ENCODE measurements at regions not wholly inside any gene's neighbourhood (a gene's known extent, or its start where the extent isn't known, plus 50 kb on each side); places are given as distances from the start of the nearest gene placed in this dataset.

GRCh38 chrX:124524852-124525251 lies 178.5 kb downstream of the SH2D1A start:
- DNase-seq (ENCODE audit: low read depth in 2 of 2): no peak

GRCh38 chrX:124529786-124530185 lies 183.4 kb downstream of the SH2D1A start:
- DNase-seq (ENCODE audit: low read depth in 2 of 2): no peak

- DNase-seq (ENCODE audit: low read depth in 2 of 2): no peak
These were observed 184.4 kb downstream of the SH2D1A start for GRCh38 chrX:124530803-124531202.

- DNase-seq (ENCODE audit: low read depth in 2 of 2): no peak
These were observed 188.2 kb downstream of the SH2D1A start for GRCh38 chrX:124534536-124534935.

GRCh38 chrX:124540474-124540873 lies 194.1 kb downstream of the SH2D1A start:
- DNase-seq (ENCODE audit: low read depth in 2 of 2): no peak

GRCh38 chrX:124548571-124548970 lies 202.2 kb downstream of the SH2D1A start:
- DNase-seq (ENCODE audit: low read depth in 2 of 2): no peak

- DNase-seq (ENCODE audit: low read depth in 2 of 2): no peak
These were observed 208.8 kb downstream of the SH2D1A start for GRCh38 chrX:124555036-124555595.

DNA sequence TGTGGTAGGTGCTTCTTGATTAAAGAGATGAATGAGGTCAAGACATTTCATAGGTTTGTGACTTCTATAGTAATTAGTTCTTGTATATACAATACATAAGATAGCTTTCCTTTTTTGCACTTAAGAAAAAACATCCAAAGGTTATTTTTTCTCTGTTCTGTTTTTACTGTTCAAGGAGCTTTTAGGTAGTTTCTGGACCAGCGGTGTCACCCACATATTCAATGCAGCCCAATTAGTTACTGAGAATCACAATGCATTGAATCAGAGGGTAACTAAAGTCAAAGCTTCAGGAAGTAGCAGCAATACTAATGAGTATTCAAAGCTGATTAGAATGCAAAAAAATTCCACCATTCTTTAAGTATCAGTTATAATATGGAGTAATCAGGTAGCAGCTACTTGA lies 211.6 kb downstream of the SH2D1A start:
- DNase-seq (ENCODE audit: low read depth in 2 of 2): no peak

DNA sequence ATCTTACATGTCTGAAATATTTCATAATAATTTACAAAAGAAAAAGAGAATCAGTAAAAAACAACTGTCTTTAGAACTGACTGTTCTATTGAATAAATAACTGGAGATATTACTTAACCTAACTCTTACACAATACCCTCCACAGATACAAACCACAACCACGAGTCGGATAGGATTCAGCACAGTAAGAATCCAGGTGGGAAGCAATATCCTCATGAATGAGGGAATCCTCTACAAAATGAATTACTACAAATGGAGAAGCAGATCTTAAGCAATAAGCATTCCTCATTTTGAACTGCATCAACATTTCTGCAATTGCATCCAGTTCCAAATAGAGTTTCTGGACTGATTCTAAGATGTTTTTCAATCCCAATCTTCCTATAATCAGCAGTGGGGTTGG lies 227.1 kb downstream of the SH2D1A start:
- no peak for DNase-seq (ENCODE audit: low read depth in 2 of 2)

GRCh38 chrX:124592744-124593143 lies 246.4 kb downstream of the SH2D1A start:
- no peak for DNase-seq (ENCODE audit: low read depth in 2 of 2)

DNA sequence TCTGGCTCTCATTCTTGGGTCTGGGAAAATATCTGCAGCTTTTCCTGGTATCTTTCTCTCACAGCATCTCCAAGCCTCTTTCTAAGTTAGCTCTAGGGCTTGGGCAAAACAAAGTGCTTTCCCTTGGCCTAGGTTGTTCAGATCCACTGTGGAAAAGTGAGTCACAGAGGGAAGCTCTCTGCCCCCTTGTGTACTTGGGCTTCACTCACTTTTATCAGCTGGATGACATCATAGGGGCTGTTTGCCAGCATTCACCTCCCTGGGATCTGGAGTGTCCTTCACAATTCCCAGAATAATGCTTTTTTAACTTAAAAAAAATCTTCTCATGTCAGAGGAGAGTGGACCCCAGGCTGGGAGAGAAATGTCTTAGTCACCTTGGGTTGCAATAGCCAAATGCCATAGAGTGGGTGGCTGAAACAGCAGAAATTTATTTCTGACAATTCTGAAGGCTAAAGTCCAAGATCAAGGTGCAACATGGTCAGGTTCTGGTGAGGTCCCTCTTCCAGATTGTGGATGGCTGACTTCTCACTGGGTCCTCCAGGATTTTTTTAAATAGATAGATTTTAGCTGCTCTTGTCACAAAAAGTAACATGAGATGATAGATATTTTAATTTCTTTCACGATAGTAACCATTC lies 247.8 kb downstream of the SH2D1A start:
- no peak for DNase-seq (ENCODE audit: low read depth in 2 of 2)

- no peak for DNase-seq (ENCODE audit: low read depth in 2 of 2)
These were observed 259.1 kb downstream of the SH2D1A start for GRCh38 chrX:124605511-124605910.

DNA sequence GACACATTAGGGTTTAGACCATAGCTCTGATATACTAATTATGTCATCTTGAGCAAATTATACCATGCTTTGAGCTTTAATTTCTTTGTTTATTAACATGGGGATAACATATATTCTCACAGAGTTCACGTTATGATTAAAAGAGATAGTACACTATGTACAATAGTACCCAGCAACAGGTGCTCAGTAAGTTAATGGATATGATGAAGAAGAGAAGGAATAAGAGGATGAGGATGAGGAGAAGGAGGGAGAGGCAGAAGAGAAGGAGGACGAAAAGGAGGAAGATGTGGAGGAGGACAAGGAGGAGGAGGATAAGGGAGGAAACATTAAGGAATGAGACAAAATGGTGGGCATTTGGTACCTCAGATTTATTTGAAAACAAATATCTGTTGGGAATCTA lies 260.4 kb downstream of the SH2D1A start:
- no peak for DNase-seq (ENCODE audit: low read depth in 2 of 2)

DNA sequence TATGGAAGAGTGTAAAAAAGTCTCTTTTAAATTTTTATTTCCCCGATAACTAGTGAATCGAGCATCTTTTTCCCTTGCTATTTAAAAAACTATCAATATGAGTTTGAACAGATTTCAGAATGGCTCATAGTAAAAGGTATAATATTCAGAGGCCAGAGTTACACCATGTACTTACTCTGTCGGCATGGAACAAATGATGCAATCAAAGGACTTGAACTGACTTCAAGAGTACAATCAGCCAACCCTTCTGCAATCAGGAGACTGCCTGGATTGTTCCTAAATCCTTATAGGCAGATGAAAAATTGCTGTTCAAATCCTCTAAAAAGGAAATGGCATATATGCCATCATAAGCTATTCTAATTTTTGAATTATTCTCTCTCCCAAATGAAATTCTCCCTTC lies 273.3 kb downstream of the SH2D1A start:
- no peak for DNase-seq (ENCODE audit: low read depth in 2 of 2)

GRCh38 chrX:124634363-124634762 lies 288.0 kb downstream of the SH2D1A start:
- DNase-seq (ENCODE audit: low read depth in 2 of 2): no peak

DNA sequence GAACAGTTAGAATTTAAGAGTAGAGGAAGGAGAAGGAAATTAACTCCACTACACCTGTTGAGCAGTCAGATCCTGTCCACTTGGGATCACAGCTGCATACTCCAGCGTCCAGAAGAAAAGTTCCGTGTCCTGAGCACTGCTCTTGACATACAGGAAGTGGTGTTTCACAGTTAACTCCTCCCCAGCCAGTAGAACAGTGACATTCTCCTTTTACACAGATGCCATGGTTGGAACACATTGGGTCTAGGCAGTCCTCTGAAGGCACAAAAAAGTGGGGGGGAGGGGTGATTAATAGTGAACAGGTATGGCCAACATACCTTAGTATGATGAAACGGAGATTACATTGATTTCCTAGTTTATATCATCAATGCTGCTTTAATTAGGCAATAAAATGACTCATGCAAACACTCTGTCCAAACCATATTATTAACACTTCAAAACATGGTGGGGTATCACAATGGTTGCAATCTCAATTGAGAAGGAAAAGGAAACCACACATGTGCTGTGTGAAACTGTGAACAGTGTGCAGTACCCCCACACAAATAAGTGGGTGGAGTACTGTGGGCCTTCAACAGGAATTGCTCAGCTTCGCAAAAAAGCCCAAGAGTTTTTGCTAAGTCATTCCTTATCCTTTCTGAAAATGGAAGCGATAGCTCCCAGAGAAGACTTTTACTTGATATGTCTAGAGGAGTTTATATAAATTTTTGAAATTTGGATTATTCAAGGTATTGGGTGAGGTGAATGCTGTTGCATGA lies 295.6 kb downstream of the SH2D1A start:
- DNase-seq (ENCODE audit: low read depth in 2 of 2): no peak

GRCh38 chrX:124646403-124646802 lies 300.0 kb downstream of the SH2D1A start:
- DNase-seq (ENCODE audit: low read depth in 2 of 2): no peak

- DNase-seq (ENCODE audit: low read depth in 2 of 2): no peak
These were observed 304.7 kb downstream of the SH2D1A start for GRCh38 chrX:124651031-124651430.

DNA sequence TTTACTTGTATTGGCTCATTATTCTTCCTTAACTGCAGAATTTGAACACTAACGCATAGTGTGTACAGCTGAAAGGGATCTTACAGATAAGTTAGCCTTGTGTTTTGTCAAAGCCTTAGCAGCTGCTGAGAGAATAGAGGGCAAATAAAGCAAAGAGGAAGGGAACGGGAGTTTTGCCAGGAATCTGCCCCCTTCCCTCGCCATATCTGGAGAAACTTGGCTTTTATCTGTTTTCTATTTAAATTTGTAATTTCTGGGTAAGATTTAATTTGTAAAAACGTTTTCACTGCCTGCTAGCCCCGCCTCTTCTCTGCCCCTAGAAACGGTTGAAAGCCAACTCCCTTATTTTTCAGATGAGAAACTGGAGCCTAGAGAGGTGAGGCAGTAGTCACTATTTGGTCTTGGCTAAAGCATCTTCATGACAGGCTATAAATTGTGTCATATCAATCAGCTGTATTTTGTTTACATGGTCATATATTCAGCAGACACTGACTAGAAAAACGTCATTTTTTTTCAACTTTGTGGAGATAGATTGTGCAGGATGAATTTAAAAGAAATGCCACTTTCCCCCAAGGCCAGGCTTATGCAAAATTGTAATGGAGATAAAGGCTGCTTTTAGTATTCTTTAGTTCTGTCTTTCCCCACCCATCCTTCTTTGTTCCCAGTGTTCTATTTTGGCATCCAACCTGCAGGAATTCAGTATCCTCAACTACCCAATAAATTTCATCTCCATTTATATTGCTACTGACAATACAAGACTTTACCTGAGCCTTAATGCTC lies 319.4 kb downstream of the SH2D1A start:
- no peak for DNase-seq (ENCODE audit: low read depth in 2 of 2)

DNA sequence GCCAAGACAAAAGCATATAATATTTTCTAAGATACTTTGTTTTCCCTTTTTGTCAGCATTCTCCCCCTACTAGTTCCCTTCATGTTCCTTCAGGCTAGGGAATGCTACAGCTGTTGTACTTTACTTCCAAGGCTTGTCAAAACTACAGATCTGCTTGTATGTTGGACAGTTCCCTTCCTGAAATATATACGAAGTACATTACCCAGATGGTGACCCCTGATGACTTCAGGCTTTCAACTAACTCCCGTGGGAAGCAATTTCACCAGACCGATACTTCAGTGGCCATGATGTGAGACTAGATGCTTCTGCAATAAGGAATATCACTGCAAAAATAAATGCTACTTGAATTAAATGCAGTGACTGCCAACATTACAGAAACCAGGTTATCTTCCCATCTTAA lies 332.8 kb downstream of the SH2D1A start:
- no peak for DNase-seq (ENCODE audit: low read depth in 2 of 2)

GRCh38 chrX:124680287-124680686 lies 333.9 kb downstream of the SH2D1A start:
- no peak for DNase-seq (ENCODE audit: low read depth in 2 of 2)

GRCh38 chrX:124690495-124690894 lies 344.1 kb downstream of the SH2D1A start:
- no peak for DNase-seq (ENCODE audit: low read depth in 2 of 2)

DNA sequence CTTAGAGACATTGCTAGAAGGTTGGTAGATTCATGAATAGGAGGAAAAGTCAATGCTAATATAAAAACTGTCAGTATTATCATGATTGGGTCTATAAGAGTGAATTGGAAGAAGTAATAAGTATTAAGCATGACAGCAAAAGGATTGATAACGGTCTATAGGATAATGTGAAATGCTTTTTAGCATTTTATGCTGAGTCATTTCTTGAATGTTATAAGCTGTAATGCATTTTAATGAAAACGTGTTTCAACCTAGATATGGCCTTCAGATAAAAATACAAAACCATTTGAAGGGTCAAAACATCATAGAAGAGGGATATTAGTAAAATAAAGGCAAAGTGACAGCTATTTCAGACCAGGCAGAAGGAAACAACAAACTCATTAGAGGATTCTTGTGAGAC lies 353.5 kb downstream of the SH2D1A start:
- no peak for DNase-seq (ENCODE audit: low read depth in 2 of 2)

Data from stimulated activated CD4-positive, alpha-beta T cell treated with anti-CD3 and anti-CD28 coated beads, Interleukin-4, amount 100 ng/mL, for 48 hours (primary cell).